WTC11 (cell line): ENCODE measurements at regions not wholly inside any gene's neighbourhood (a gene's known extent, or its start where the extent isn't known, plus 50 kb on each side); places are given as distances from the start of the nearest gene placed in this dataset.

Experiments used
- AFF4 ChIP-seq: sonication (generic); formaldehyde crosslinking; IDR thresholded peaks from 2 replicates; pipeline ENCODE4 v1.8.1; 2023; ENCODE audit warnings: mild to moderate bottlenecking, missing genetic modification reagents, borderline replicate concordance
- ATF2 ChIP-seq: sonication (generic); formaldehyde crosslinking; IDR thresholded peaks from 2 replicates; pipeline ENCODE4 v1.8.1; 2022; ENCODE audit warnings: low read depth, missing genetic modification reagents, borderline replicate concordance
- CREB1 ChIP-seq: sonication (generic); formaldehyde crosslinking; IDR thresholded peaks from 2 replicates; pipeline ENCODE4 v1.8.0; 2023; ENCODE audit warnings: mild to moderate bottlenecking, missing genetic modification reagents
- E2F1 ChIP-seq: sonication (generic); formaldehyde crosslinking; IDR thresholded peaks from 2 replicates; pipeline ENCODE4 v1.8.0; 2022; ENCODE audit warnings: mild to moderate bottlenecking, missing genetic modification reagents
- E2F5 ChIP-seq: sonication (generic); formaldehyde crosslinking; IDR thresholded peaks from 2 replicates; pipeline ENCODE4 v1.8.1; 2022; ENCODE audit warnings: mild to moderate bottlenecking, moderate library complexity, missing genetic modification reagents
- MAX ChIP-seq: sonication (generic); formaldehyde crosslinking; IDR thresholded peaks from 2 replicates; pipeline ENCODE4 v1.8.0; 2022; ENCODE audit warnings: mild to moderate bottlenecking, missing genetic modification reagents
- NR2C2 ChIP-seq: sonication (generic); formaldehyde crosslinking; IDR thresholded peaks from 2 replicates; pipeline ENCODE4 v1.8.0; 2022; ENCODE audit warnings: mild to moderate bottlenecking, missing genetic modification reagents
- TEAD4 ChIP-seq: sonication (generic); formaldehyde crosslinking; IDR thresholded peaks from 2 replicates; pipeline ENCODE4 v1.8.0; 2022; ENCODE audit warnings: mild to moderate bottlenecking, missing genetic modification reagents
- ZNF671 ChIP-seq: fragments of 250-450 bp; sonication (Bioruptor Pico); IDR thresholded peaks from 2 replicates; pipeline ENCODE4 v1.8.0; 2021; ENCODE audit warnings: mild to moderate bottlenecking
- TF ChIP-seq, protein P1 (sequence below): fragments of 200-600 bp; IDR thresholded peaks from 2 replicates; pipeline ENCODE4 v1.8.0; 2022; ENCODE audit warnings: antibody characterized with exemption

GRCh38 chr4:18342847-18343246, 321.3 kb upstream of the LCORL start:
- TF ChIP-seq E2F5 (CRISPR knock-in tag) (no peak), MAX (no peak), TEAD4 (CRISPR knock-in tag) (no peak), NR2C2 (CRISPR knock-in tag) (no peak), CREB1 (CRISPR knock-in tag) (no peak), E2F1 (no peak), AFF4 (no peak), ZNF671 (CRISPR knock-in tag) (no peak), ATF2 (CRISPR knock-in tag) (no peak)
- TF ChIP-seq, protein P1, sequence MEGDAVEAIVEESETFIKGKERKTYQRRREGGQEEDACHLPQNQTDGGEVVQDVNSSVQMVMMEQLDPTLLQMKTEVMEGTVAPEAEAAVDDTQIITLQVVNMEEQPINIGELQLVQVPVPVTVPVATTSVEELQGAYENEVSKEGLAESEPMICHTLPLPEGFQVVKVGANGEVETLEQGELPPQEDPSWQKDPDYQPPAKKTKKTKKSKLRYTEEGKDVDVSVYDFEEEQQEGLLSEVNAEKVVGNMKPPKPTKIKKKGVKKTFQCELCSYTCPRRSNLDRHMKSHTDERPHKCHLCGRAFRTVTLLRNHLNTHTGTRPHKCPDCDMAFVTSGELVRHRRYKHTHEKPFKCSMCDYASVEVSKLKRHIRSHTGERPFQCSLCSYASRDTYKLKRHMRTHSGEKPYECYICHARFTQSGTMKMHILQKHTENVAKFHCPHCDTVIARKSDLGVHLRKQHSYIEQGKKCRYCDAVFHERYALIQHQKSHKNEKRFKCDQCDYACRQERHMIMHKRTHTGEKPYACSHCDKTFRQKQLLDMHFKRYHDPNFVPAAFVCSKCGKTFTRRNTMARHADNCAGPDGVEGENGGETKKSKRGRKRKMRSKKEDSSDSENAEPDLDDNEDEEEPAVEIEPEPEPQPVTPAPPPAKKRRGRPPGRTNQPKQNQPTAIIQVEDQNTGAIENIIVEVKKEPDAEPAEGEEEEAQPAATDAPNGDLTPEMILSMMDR = no peak
